ENCODE measurements at regions not wholly inside any gene's neighbourhood (a gene's known extent, or its start where the extent isn't known, plus 50 kb on each side); places are given as distances from the start of the nearest gene placed in this dataset.

- H3K4me3 Mint-ChIP-seq = no peak overlapping the region
- no peaks in the 10 kb centered on the region for H3K4me1 Mint-ChIP-seq
Observed at GRCh38 chr18:27263369-27263768, 78.3 kb upstream of the CHST9 start.

GRCh38 chr18:27261769-27262549 is 76.9 kb upstream of the CHST9 start:
- no peaks in the 10 kb centered on the region for H4K20me1 ChIP-seq (ENCODE audit: insufficient read depth, low read length)
- Mint-ChIP-seq H3K27me3 (ENCODE audit: low read depth in 3 of 3) (no peaks in the 10 kb centered on the region), H3K4me1 (no peaks in the 10 kb centered on the region), H3K36me3 (no peaks in the 10 kb centered on the region), H3K4me3 (no peak overlapping the region), H3K27ac (no peak overlapping the region), H3K9me3 (peaks cover 1 to 18% (median 9%) of the 10 kb centered on the region in 7 donors)
- no peak overlapping the region for H2AFZ ChIP-seq (ENCODE audit: insufficient read depth, low read depth, low read length, poor library complexity, severe bottlenecking)
- no peak for DNase-seq
- no peak overlapping the region for H3K9ac ChIP-seq (ENCODE audit: insufficient read depth, low read length, poor library complexity, severe bottlenecking)
- no peaks in the 10 kb centered on the region for H3K27me3 ChIP-seq (ENCODE audit: control insufficient read depth in 2 of 2, insufficient read depth in 2 of 2, low read length in 2 of 2)
- no peak overlapping the region for H3K4me2 ChIP-seq (replicated peaks; ENCODE audit: extremely low read depth, low read length, poor library complexity, severe bottlenecking)
- H3K36me3 ChIP-seq (replicated peaks in 1 of 2; ENCODE audit: control insufficient read depth in 1 of 2, insufficient read depth in 2 of 2, low read length in 2 of 2) = no peaks in the 10 kb centered on the region
- TF ChIP-seq CTCF (IDR thresholded peaks at IDR 0.05) = no peak
- peaks cover 7 to 20% of the 10 kb centered on the region in 2 donors for H3K9me3 ChIP-seq (replicated peaks in 1 of 2; ENCODE audit: control insufficient read depth in 1 of 2, insufficient read depth in 1 of 2, low read length in 2 of 2)
- H3K79me2 ChIP-seq (ENCODE audit: insufficient read depth, low read length) = no peaks in the 10 kb centered on the region
- no peaks in the 10 kb centered on the region for H3K4me1 ChIP-seq (ENCODE audit: control insufficient read depth in 1 of 2, insufficient read depth in 2 of 2, low read length in 2 of 2)
- no peak overlapping the region for H3K4me3 ChIP-seq (replicated peaks in 1 of 3; ENCODE audit: low read depth in 2 of 3, low read length in 3 of 3)
- H3K27ac ChIP-seq (ENCODE audit: low read depth in 1 of 2, low read length in 2 of 2) = no peak overlapping the region
- intact Hi-C loops (cut with micrococcal nuclease) = no loop called here

More at GRCh38 chr18:27263369-27263768, 78.3 kb upstream of the CHST9 start:
- no peak overlapping the region for H3K27ac Mint-ChIP-seq
- Histone ChIP-seq H3K27me3 (ENCODE audit: control insufficient read depth in 2 of 2, insufficient read depth in 2 of 2, low read length in 2 of 2) (no peaks in the 10 kb centered on the region), H3K36me3 (replicated peaks in 1 of 2; ENCODE audit: control insufficient read depth in 1 of 2, insufficient read depth in 2 of 2, low read length in 2 of 2) (no peaks in the 10 kb centered on the region), H4K20me1 (ENCODE audit: insufficient read depth, low read length) (no peaks in the 10 kb centered on the region), H3K4me2 (replicated peaks; ENCODE audit: extremely low read depth, low read length, poor library complexity, severe bottlenecking) (no peak overlapping the region), H2AFZ (ENCODE audit: insufficient read depth, low read depth, low read length, poor library complexity, severe bottlenecking) (no peak overlapping the region), H3K27ac (ENCODE audit: low read depth in 1 of 2, low read length in 2 of 2) (no peak overlapping the region), H3K79me2 (ENCODE audit: insufficient read depth, low read length) (no peaks in the 10 kb centered on the region), H3K4me1 (ENCODE audit: control insufficient read depth in 1 of 2, insufficient read depth in 2 of 2, low read length in 2 of 2) (no peaks in the 10 kb centered on the region), H3K9ac (ENCODE audit: insufficient read depth, low read length, poor library complexity, severe bottlenecking) (no peak overlapping the region), H3K4me3 (replicated peaks in 1 of 3; ENCODE audit: low read depth in 2 of 3, low read length in 3 of 3) (no peak overlapping the region), H3K9me3 (replicated peaks in 1 of 2; ENCODE audit: control insufficient read depth in 1 of 2, insufficient read depth in 1 of 2, low read length in 2 of 2) (peaks cover 7 to 24% of the 10 kb centered on the region in 2 donors)
- TF ChIP-seq CTCF (IDR thresholded peaks at IDR 0.05) = no peak
- intact Hi-C loops (cut with micrococcal nuclease) = no loop called here
- DNase-seq = no peak
- WGBS (ENCODE audit: insufficient coverage) = 40% methylated on average over 1 of the region's 1 CpG
- peaks cover 1 to 18% (median 12%) of the 10 kb centered on the region in 7 donors for H3K9me3 Mint-ChIP-seq
- no peaks in the 10 kb centered on the region for H3K36me3 Mint-ChIP-seq
- no peaks in the 10 kb centered on the region for H3K27me3 Mint-ChIP-seq (ENCODE audit: low read depth in 3 of 3)
